HepG2 (cell line): ENCODE measurements at regions not wholly inside any gene's neighbourhood (a gene's known extent, or its start where the extent isn't known, plus 50 kb on each side); places are given as distances from the start of the nearest gene placed in this dataset.

ENCODE experiments used
- ATAC-seq: fragments of 200-7000 bp; cut with Tn5 transposase; 3 replicates; pipeline ENCODE4 v1.9.1; 2020; ENCODE audit warnings: mild to moderate bottlenecking, moderate library complexity
- BruUV-seq: library from RNA; stranded (reverse); fragments of 400-500 nt; replicated peaks from 2 replicates; lab custom pipeline; 2021; lab: Mats Ljungman, UMichigan
- CTCF ChIA-PET: fragments of 300-600 bp; formaldehyde crosslinking; extraction: SDS; loops from one replicate; lab custom pipeline; 2021; ENCODE audit warnings: low total read pairs, inconsistent platforms, low intra/inter-chr PET ratio; lab: Yijun Ruan, JAX
- POLR2A ChIA-PET: fragments of 350-600 bp; sonication (Branson Sonifier 250); formaldehyde crosslinking; loops from one replicate; lab custom pipeline; 2020; ENCODE audit warnings: antibody characterized with exemption, inconsistent platforms; lab: Yijun Ruan, JAX
- DNase-seq: peaks from one replicate; pipeline ENCODE4 v3.0.0-alpha.2; 2015; ENCODE audit warnings: low spot score
- FAIRE-seq: peaks from 3 replicates; lab custom pipeline; 2011; peaks lifted over from hg19 to GRCh38; lab: Jason Lieb, UNC
- H2AFZ ChIP-seq: one replicate; pipeline ENCODE4 v1.6.1; 2011; ENCODE audit warnings: low read length, inconsistent platforms
- H3K27ac ChIP-seq: fragments of 300-600 bp; 3 replicates; pipeline ENCODE4 v1.8.0; 2011; ENCODE audit warnings: mixed run types, mild to moderate bottlenecking, mixed read lengths, low read length, inconsistent platforms; ENCODE audit not compliant: insufficient read depth; ENCODE audit errors: extremely low read length
- H3K27me3 ChIP-seq, 2 experiments: fragments of 200-600 bp in 1 of 2; 2 replicates in 1 of 2; 3 replicates in 1 of 2; pipeline versions ENCODE4 v1.6.0 to v1.8.0; 2011; ENCODE audit warnings: low read length in 2 of 2, mild to moderate bottlenecking in 2 of 2, moderate library complexity in 2 of 2, inconsistent platforms in 1 of 2; ENCODE audit not compliant: insufficient read depth in 2 of 2, control insufficient read depth in 1 of 2
- H3K36me3 ChIP-seq, 2 experiments: fragments of 200-600 bp in 1 of 2; replicated peaks in 1 of 2; 2 replicates in 1 of 2; 3 replicates in 1 of 2; pipeline versions ENCODE4 v1.5.1 to v1.8.0; 2011; ENCODE audit warnings: low read length in 2 of 2, inconsistent platforms in 1 of 2; ENCODE audit not compliant: insufficient read depth in 2 of 2, control insufficient read depth in 1 of 2
- H3K4me1 ChIP-seq: 2 replicates; pipeline ENCODE4 v1.5.1; 2012; ENCODE audit warnings: low read length, inconsistent platforms; ENCODE audit not compliant: insufficient read depth
- H3K4me2 ChIP-seq: 2 replicates; pipeline ENCODE4 v1.6.0; 2011; ENCODE audit warnings: low read depth, low read length, inconsistent platforms
- H3K4me3 ChIP-seq, 3 experiments: fragments of 200-600 bp in 1 of 3; sonication (generic), shearing (Covaris generic) in 1 of 3; replicated peaks in 1 of 3; 2 replicates each; pipeline ENCODE4 v1.5.1; 2011 to 2016; ENCODE audit warnings: low read length in 3 of 3, inconsistent platforms in 2 of 3, low read depth in 2 of 3, mild to moderate bottlenecking in 2 of 3, control low read depth in 1 of 3, mixed read lengths in 1 of 3; ENCODE audit not compliant: insufficient read depth in 1 of 3
- H3K79me2 ChIP-seq: one replicate; pipeline ENCODE4 v1.6.1; 2011; ENCODE audit warnings: low read length, inconsistent platforms; ENCODE audit not compliant: insufficient read depth
- H3K9ac ChIP-seq: 2 replicates; pipeline ENCODE4 v1.6.0; 2011; ENCODE audit warnings: mild to moderate bottlenecking, low read depth, low read length, inconsistent platforms; ENCODE audit not compliant: insufficient read depth
- H3K9me3 ChIP-seq: 2 replicates; pipeline ENCODE4 v1.5.1; 2012; ENCODE audit warnings: mild to moderate bottlenecking, low read length
- H4K20me1 ChIP-seq: 2 replicates; pipeline ENCODE4 v1.6.0; 2011; ENCODE audit warnings: inconsistent platforms, mild to moderate bottlenecking, low read length, moderate library complexity; ENCODE audit not compliant: insufficient read depth
- AHR ChIP-seq: IDR thresholded peaks from 2 replicates; pipeline ENCODE4 v1.6.1; 2018; ENCODE audit warnings: missing genetic modification reagents, missing compliant biosample characterization
- ARHGAP35 ChIP-seq: sonication (generic); formaldehyde crosslinking; IDR thresholded peaks from 2 replicates; pipeline ENCODE4 v1.9.0; 2022; ENCODE audit warnings: mild to moderate bottlenecking, inconsistent platforms, moderate library complexity, missing genetic modification reagents, borderline replicate concordance
- HNRNPH1 ChIP-seq: fragments of 200-400 bp; formaldehyde crosslinking; optimal IDR thresholded peaks from 2 replicates; pipeline ENCODE3; 2017; ENCODE audit warnings: mild to moderate bottlenecking, low read depth, low read length
- NFKBIZ ChIP-seq: IDR thresholded peaks from 2 replicates; pipeline ENCODE4 v1.6.1; 2018; ENCODE audit warnings: missing genetic modification reagents, missing compliant biosample characterization
- RBM39 ChIP-seq: fragments of 200-400 bp; formaldehyde crosslinking; IDR thresholded peaks from one replicate; pipeline ENCODE4 v1.6.1; 2018; ENCODE audit warnings: antibody characterized with exemption, mild to moderate bottlenecking, low read depth, low read length; ENCODE audit not compliant: poor library complexity, severe bottlenecking
- SMYD3 ChIP-seq: sonication (generic); formaldehyde crosslinking; IDR thresholded peaks from 2 replicates; pipeline ENCODE4 v1.8.1; 2023; ENCODE audit warnings: mild to moderate bottlenecking, missing genetic modification reagents
- TSC22D2 ChIP-seq: sonication (generic); formaldehyde crosslinking; IDR thresholded peaks from 2 replicates; pipeline ENCODE4 v1.5.1; 2020; ENCODE audit warnings: missing genetic modification reagents, mild to moderate bottlenecking, borderline replicate concordance
- ZBTB3 ChIP-seq: sonication (generic); formaldehyde crosslinking; IDR thresholded peaks from 2 replicates; pipeline ENCODE4 v1.4.0; 2020; ENCODE audit warnings: low read depth, mild to moderate bottlenecking, moderate library complexity, missing genetic modification reagents, borderline replicate concordance
- ZBTB7B ChIP-seq: sonication (generic); formaldehyde crosslinking; IDR thresholded peaks from 2 replicates; pipeline ENCODE4 v1.4.0; 2020; ENCODE audit warnings: missing genetic modification reagents
- ZNF17 ChIP-seq: sonication (generic); formaldehyde crosslinking; IDR thresholded peaks from 2 replicates; pipeline ENCODE4 v1.5.0; 2020; ENCODE audit warnings: mild to moderate bottlenecking, missing genetic modification reagents
- ZNF430 ChIP-seq: sonication (generic); formaldehyde crosslinking; IDR thresholded peaks from 2 replicates; pipeline ENCODE4 v1.9.0; 2021; ENCODE audit warnings: mild to moderate bottlenecking, missing genetic modification reagents
- ZNF543 ChIP-seq: sonication (generic); formaldehyde crosslinking; IDR thresholded peaks from 2 replicates; pipeline ENCODE4 v1.4.0; 2020; ENCODE audit warnings: mild to moderate bottlenecking, missing genetic modification reagents
- ZNF556 ChIP-seq: sonication (generic); formaldehyde crosslinking; IDR thresholded peaks from 2 replicates; pipeline ENCODE4 v1.4.0; 2020; ENCODE audit warnings: mild to moderate bottlenecking, missing genetic modification reagents, borderline replicate concordance
- ZNF772 ChIP-seq: sonication (generic); formaldehyde crosslinking; IDR thresholded peaks from 2 replicates; pipeline ENCODE4 v1.5.0; 2020; ENCODE audit warnings: mild to moderate bottlenecking, missing genetic modification reagents
- ZSCAN29 ChIP-seq: sonication (generic); formaldehyde crosslinking; conservative IDR thresholded peaks from 2 replicates; pipeline ENCODE4 v1.4.0; 2020; ENCODE audit warnings: mild to moderate bottlenecking, missing genetic modification reagents
- WGBS: methylation state at CpG from one replicate; pipeline ENCODE4 v1.1.6; 2017; ENCODE audit warnings: low lambda C conversion rate; 5-methylcytosine and 5-hydroxymethylcytosine counted together
- in situ Hi-C: cut with HindIII; loops from 2 replicates; pipeline ENCODE4 v1.10.0; 2017; ENCODE audit warnings: low pct_unique_long_range_greater_than_20kb; ENCODE audit not compliant: extremely low pct_ligation_motif_present
- intact Hi-C: fragments of 100-400 bp; cut with micrococcal nuclease; formaldehyde crosslinking; loops from one replicate; pipeline ENCODE4 v1.10.0; 2022; ENCODE audit not compliant: unreplicated experiment
- TF ChIP-seq, protein P1 (sequence below): sonication (generic); formaldehyde crosslinking; IDR thresholded peaks from 2 replicates; pipeline ENCODE4 v1.4.0; 2020; ENCODE audit warnings: missing genetic modification reagents
- TF ChIP-seq, protein P2 (sequence below): sonication (generic); formaldehyde crosslinking; IDR thresholded peaks from 2 replicates; pipeline ENCODE4 v1.5.0; 2020; ENCODE audit warnings: mild to moderate bottlenecking, missing genetic modification reagents

DNA sequence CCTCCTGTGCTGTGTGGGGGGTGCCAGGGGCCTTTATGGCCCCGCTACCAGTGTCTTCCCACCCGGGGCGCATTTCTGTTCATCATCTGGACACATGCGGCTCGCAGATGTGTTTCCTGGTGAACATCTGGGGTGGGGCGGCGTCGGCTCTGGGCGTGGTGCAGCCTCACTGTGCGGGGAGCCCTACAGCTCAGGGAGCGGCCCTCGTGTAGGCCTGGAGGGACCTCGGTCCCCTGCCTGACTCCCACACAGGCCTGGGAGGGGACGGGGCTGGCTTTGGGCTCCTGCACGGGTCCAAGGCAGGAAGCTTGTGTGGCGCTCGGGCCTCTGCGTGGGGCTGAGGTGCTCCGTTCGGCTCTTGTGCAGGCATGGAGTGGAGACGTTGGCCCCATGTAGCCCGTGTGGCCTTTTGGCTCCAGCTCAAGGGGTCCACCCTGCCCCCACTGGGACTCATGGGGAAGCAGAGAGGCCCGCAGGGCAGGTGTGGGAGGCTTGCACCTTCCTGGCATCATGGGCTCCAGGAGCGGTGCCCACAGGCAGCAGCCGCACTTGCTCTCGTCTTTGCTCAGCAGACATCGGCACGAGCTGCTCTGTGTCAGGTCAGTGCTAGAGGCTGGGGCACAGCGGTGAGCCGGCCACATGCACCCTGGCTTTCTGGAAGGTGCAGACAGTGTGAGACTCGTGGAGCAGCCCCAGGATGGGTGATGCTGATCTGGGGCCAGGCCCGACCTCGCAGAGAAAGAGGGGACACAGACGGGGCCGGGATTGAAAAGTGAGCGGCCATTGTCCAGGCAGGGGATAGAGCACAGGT is 90.1 kb upstream of the ACTRT2 start:
- no peaks in the 10 kb centered on the region for H3K9me3 ChIP-seq
- CTCF ChIA-PET = no interaction called here
- H3K9ac ChIP-seq = no peak overlapping the region
- no peak overlapping the region for H2AFZ ChIP-seq
- no peaks in the 10 kb centered on the region for H3K36me3 ChIP-seq
- WGBS = 15% methylated on average over 15 of the region's 36 CpGs
- peaks cover 3% of the 10 kb centered on the region; the same call in 1 of the 2 replicates for H4K20me1 ChIP-seq
- no peak for FAIRE-seq
- no peaks in the 10 kb centered on the region for H3K4me1 ChIP-seq
- no peak for ATAC-seq
- in situ Hi-C loops (no loop called here), intact Hi-C loops (no loop called here)
- no peak for DNase-seq
- no peak overlapping the region for H3K27ac ChIP-seq
- peaks cover 17 to 89% of the 10 kb centered on the region in 2 experiments for H3K27me3 ChIP-seq
- POLR2A ChIA-PET = no interaction called here
- TF ChIP-seq ZSCAN29 (no peak), ZNF772 (CRISPR knock-in tag) (no peak), TSC22D2 (no peak), SMYD3 (CRISPR knock-in tag) (no peak), ZNF543 (no peak), ZNF17 (CRISPR knock-in tag) (no peak), ZBTB3 (CRISPR knock-in tag) (no peak), ARHGAP35 (no peak), NFKBIZ (CRISPR knock-in tag) (no peak), RBM39 (no peak), ZBTB7B (CRISPR knock-in tag) (no peak), ZNF556 (CRISPR knock-in tag) (no peak), HNRNPH1 (no peak), AHR (CRISPR knock-in tag) (no peak), ZNF430 (no peak)
- TF ChIP-seq, protein P1, sequence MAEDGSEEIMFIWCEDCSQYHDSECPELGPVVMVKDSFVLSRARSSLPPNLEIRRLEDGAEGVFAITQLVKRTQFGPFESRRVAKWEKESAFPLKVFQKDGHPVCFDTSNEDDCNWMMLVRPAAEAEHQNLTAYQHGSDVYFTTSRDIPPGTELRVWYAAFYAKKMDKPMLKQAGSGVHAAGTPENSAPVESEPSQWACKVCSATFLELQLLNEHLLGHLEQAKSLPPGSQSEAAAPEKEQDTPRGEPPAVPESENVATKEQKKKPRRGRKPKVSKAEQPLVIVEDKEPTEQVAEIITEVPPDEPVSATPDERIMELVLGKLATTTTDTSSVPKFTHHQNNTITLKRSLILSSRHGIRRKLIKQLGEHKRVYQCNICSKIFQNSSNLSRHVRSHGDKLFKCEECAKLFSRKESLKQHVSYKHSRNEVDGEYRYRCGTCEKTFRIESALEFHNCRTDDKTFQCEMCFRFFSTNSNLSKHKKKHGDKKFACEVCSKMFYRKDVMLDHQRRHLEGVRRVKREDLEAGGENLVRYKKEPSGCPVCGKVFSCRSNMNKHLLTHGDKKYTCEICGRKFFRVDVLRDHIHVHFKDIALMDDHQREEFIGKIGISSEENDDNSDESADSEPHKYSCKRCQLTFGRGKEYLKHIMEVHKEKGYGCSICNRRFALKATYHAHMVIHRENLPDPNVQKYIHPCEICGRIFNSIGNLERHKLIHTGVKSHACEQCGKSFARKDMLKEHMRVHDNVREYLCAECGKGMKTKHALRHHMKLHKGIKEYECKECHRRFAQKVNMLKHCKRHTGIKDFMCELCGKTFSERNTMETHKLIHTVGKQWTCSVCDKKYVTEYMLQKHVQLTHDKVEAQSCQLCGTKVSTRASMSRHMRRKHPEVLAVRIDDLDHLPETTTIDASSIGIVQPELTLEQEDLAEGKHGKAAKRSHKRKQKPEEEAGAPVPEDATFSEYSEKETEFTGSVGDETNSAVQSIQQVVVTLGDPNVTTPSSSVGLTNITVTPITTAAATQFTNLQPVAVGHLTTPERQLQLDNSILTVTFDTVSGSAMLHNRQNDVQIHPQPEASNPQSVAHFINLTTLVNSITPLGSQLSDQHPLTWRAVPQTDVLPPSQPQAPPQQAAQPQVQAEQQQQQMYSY (CRISPR knock-in tag) = no peak
- TF ChIP-seq, protein P2, sequence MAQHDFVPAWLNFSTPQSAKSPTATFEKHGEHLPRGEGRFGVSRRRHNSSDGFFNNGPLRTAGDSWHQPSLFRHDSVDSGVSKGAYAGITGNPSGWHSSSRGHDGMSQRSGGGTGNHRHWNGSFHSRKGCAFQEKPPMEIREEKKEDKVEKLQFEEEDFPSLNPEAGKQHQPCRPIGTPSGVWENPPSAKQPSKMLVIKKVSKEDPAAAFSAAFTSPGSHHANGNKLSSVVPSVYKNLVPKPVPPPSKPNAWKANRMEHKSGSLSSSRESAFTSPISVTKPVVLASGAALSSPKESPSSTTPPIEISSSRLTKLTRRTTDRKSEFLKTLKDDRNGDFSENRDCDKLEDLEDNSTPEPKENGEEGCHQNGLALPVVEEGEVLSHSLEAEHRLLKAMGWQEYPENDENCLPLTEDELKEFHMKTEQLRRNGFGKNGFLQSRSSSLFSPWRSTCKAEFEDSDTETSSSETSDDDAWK (CRISPR knock-in tag) = no peak
- H3K4me3 ChIP-seq = no peak overlapping the region
- BruUV-seq = no TSS peak
- H3K79me2 ChIP-seq = no peaks in the 10 kb centered on the region
- H3K4me2 ChIP-seq = no peak overlapping the region
